Adrenal gland (tissue), 5 donors: ENCODE measurements at regions not wholly inside any gene's neighbourhood (a gene's known extent, or its start where the extent isn't known, plus 50 kb on each side); places are given as distances from the start of the nearest gene placed in this dataset.

ENCODE experiments used
- CTCF ChIP-seq, 6 experiments: fragments of 450-650 bp in 4 of 6; fragments of 200-600 bp in 2 of 6; sonication (generic) in 1 of 6; IDR thresholded peaks; 1 replicate in 5 of 6; 2 replicates in 1 of 6; pipeline versions ENCODE4 v1.5.1 to v1.8.0; 2016 to 2021; ENCODE audit warnings: antibody characterized with exemption in 6 of 6, mild to moderate bottlenecking in 2 of 6, moderate library complexity in 1 of 6
- POLR2A ChIP-seq, 2 donors: fragments of 450-650 bp; IDR thresholded peaks; one replicate each; pipeline ENCODE4 v1.6.1; 2017; ENCODE audit warnings: antibody characterized with exemption in 2 of 2, mild to moderate bottlenecking in 2 of 2, moderate library complexity in 1 of 2
- donor health status: DM: no; HTN: no; CAD: no.

- TF ChIP-seq CTCF (IDR thresholded peaks at IDR 0.05) (no peak), POLR2A (IDR thresholded peaks at IDR 0.05) (no peak)
Observed at GRCh38 chr5:2640717-2641116, 110.8 kb downstream of the IRX2 start.
